Stimulated activated CD4-positive, alpha-beta T cell treated with anti-CD3 and anti-CD28 coated beads, Interleukin-1b, Interleukin-23, amount 100 ng/mL, for 1 hour (primary cell): ENCODE measurements at regions not wholly inside any gene's neighbourhood (a gene's known extent, or its start where the extent isn't known, plus 50 kb on each side); places are given as distances from the start of the nearest gene placed in this dataset.
"Not testable (repeated sequence)": the region's sequence is repeated elsewhere in the genome, so short reads cannot be mapped to it uniquely, and the experiment has no call there.

Source experiments
- DNase-seq, 2 donors: peaks; one replicate each; pipeline ENCODE4 v3.0.0-alpha.2; 2020; ENCODE audit warnings: low read depth in 2 of 2

DNA sequence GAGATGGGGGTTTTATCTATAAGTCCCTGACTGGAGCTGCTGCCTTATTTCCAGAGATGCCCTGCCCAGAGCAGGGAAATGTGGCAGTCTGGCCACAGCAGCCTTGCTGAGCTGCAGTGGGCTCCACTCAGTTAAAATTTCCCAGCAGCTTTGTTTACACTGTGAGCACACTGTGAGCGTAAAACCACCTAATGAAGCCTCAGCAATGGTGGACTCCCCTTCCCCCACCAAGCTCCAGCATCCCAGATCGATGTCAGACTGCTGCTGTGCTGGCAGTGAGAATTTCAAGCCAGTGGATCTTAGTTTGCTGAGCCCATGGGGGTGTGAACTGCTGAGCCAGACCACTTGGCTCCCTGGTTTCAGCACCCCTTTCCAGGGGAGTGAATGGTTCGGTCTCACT lies 208.7 kb upstream of the RAI14 start:
- no peak for DNase-seq

DNA sequence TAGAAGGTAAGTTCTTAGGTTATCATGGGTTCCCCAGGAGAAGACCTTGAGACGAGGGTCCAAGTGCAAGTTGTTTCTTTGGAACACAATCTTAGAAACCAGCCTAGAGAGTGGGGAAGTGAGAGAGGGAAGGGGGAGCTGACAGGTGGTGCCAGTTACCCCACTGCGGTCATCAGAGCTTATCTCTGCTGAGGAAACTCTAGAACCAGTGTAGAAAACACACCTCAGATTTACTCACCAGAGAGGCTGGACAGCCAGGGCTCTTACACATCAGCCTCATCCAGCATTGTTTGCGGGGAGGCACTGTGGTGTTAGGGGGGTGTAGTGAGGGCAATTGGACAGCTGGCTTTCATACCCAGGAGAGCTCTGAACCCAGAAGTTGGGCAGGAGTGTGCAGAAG lies 206.5 kb upstream of the RAI14 start:
- DNase-seq: no peak

DNA sequence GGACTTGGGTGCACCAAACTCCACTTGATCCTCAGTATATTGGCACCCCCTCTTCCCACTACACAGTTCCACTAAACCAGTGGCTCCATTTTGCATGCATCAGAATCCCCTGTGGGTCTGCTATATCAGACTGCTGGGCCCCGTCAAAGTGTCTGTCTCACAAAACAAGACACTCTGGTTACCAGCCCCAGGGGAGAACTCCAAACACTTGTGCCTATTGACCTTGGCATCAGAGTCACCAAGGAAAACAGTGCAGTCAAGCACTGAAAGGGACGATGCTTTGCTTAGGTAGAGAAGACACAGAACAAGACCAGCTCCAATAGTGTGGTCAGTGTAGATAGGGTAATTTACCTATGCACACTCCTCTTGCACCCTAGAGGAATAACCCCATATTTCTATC lies 205.8 kb upstream of the RAI14 start:
- no peak for DNase-seq

DNA sequence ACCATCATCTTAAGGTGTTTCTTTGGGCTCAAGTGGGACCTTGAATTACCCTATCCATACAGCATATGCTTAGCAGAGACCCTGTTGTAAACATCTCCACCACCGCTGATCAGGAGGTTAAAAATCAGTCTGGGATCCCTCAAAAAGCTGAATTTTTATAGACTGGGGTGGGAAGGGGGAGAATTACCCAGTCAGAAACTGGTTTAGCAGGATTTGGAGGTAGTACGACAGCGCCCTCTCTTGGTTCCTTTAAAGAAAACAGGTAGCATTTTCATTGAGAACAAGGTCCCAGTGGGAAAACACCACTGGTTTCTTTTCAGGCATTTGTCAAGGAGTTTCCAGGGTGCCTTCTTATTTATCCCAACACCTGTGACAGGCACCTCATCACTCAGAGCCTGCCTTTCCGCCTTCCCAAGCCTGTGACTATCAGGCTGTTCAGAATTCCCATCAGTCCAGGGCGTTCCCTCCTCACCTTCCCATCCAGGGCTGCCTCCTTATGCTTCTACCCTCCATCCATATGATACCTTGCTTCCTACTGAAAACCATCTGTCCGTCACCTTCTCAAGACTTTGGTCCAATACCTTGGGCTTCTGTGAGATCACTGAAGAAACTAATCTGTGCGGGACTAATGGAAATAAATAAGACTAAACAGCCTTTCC lies 203.8 kb upstream of the RAI14 start:
- no peak for DNase-seq

DNA sequence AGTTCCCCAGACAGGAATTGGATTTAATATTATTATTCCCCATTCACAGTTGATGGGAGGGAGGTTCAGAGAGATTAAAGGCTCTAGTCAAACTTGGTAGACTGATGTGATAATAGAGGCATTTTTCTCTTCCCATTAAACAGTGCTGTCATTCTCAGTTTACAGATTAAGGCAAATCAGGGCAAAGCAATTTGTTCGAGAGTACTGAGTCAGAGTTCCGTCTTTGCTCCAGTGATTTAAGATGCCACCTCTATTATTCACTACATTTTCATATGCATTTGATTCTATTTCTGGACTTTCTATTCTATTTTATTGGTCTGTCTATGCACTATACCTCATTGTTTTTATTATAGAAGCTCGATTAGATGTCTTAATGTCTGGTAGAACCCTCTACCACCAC lies 201.0 kb upstream of the RAI14 start:
- DNase-seq: no peak

DNA sequence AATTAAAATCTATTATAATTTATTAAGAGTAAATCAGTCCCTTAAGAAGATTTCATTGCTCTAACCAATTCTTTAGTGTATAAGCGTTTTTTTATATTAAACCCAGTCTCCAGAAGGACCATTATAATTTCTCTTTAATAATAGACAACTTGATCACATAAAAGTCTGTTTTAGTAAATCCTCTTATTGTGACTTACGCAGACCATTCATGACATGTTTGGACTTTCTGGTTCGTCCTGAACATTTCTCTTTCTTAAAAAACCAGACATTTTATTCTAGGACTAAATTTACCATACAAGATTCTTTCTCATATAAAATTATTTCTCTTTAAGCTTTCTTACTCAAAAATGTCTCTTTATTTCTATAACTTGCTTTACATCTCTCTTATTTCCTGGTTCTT lies 196.2 kb upstream of the RAI14 start:
- no peak for DNase-seq

DNA sequence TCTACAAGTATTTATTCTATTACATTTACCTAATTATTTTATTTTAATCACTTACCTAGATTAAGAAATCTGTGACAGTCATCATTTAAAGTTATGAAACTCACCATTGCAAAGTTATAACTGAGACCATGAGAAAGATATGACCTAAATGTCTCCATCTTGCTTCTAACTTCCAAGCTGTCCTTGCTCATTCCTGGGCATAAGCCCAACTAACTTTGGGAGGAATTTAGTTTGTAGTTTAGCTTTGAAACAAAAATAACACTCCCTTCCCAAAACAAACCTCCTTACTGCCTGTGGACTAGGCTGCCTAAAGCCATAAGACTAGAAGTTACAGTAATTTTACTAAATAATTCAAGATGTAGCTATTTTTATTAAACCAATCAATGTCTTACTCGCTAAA lies 195.6 kb upstream of the RAI14 start:
- no peak for DNase-seq

DNA sequence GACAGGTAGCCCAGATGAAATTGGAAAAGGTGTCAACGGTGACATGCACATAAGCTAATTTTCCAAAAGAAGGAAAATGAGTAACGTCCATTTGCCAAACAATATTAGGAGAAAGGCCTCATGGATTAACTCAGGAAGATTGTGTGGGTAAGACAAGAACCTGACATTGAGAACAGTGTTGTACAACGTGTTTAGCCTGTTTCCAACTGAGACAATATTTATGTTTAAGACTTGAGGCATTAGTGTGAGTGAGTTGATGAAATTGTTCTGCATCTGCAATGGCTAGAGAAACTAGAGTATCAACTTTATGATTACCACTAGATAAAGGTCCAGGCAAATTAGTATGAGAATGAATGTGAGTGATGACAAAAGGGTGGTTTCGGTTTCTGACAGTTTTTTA lies 191.3 kb upstream of the RAI14 start:
- DNase-seq: no peak

DNA sequence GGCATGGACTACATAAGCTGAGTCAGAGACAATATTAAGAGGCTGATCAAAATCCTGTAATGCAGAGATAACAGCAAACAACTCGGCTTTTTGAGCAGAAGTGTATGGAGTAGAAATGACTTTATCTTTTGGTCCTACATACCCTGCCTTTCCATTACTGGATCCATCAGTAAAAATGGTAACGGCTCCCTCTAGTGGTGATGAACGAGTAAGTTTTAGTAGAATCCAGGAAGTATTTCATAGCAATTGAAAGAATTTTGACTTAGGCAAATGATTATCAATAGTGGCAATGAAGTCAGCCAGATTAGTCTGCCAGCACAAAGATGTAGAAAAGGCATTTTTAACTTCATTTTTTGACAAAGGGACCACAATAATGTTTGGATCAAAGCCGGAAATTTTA lies 190.8 kb upstream of the RAI14 start:
- DNase-seq: not testable (repeated sequence)

DNA sequence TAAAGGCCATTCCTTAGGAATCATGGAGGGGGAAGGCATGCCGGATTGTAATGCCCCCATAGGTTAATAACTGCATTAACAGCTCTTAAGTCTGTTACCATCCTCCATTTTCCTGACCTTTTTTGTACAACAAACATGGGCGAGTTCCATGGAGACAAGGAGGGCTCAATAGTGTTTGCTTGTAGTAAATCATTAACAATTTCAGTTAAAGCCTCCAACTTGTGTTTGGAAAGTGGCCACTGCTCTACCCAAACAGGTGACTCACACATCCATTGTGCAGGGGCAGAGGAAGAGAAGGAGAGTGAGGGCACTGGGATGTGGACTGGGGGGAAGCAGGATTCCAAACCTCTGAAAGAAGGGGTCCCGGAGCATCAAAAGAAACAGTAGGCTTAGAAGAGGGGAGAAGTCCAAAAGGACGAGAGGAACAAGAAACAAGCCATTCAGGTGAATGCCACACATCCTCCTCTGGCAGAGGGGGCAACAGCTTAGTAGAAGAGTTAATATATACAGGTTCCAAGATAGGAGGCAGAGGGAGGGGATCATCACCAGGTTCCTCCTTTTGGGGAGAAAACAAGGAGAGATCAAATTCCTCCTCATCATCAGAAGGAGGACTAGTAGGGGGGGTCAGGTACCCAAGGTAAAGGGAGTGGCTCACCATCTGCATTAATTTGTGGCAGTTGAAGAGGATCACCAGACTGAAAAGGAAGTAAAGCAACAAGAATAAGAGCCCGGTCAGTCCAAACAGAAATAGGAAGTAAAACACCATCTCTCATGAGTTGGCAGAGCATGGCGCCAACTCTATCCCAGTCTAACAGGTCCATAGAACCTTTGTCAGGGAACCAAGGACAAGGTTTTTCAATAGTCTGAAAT lies 189.4 kb upstream of the RAI14 start:
- DNase-seq: not testable (repeated sequence)

DNA sequence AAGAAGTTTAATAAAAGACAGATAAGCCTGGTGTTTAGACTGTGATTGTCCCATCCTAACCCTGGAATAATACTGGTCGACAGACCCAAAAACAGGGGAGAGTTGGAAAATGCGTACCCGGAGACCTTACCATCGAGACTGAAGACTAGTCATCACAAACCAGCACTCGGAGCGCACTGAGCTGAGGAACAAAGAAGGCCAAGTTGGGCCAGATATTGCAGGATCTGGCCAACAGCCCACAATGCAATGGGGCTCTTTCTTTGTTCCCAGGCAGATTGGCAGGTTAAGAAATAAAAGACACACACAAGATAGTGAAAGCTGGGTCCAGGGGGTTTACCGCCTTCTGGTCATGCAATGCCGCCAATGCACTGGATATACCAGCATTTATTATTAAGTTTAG lies 188.7 kb upstream of the RAI14 start:
- DNase-seq: no peak

DNA sequence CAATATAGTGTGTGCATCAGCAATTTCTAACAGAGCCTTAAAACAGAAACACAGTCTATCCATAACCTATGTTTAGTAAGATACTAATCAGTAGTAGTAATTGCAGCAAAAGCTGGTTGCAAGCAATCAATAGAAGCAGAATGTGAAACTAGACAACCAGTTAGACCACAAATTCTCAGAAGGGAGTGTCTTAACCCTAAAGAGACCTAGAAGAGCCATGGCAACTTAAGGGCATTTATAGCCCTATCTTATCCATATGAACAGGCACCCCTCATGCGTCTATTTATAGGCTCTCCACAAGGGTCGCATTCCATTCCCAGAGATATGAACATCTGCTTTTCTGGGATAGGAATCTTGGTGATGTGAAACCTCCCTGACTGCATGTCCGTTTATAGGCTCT lies 188.1 kb upstream of the RAI14 start:
- DNase-seq: not testable (repeated sequence)

DNA sequence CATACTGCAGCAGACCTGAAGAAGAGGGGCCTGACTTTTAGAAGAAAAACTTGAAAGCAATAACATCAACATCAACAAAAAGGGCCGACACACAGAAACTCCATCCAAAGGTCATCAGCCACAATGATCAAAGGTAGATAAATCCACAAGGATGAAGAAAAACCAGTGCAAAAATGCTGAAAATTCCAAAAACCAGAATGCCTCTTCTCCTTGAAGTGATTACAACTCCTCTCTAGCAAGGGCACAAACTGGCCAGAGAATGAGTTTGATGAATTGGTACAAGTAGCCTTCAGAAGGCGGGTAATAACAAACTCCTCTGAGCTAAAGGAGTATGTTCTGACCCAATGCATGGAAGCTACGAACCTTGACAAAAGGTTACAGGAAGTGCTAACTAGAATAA lies 186.2 kb upstream of the RAI14 start:
- DNase-seq: no peak

DNA sequence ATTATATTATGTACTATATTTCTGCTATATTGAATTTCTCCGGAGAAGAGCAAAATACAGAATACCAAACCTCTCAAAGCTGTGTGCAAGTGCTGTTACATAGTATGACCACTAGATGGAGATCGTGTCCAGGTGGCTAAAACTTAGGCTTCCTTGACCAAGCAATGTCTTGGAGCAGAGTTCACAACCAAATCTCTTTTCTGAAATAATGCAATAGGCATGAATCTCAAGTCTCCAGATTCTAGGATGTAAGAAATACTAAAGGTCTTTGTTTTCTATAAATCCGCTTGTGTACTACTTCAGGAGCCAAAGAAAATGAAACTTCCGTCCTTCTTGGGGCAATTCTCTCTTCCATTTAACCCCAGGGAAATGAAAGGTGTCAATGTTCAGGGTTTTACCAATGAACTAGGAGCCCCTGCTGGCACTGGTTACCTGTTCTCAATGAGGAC lies 181.5 kb upstream of the RAI14 start:
- DNase-seq: no peak

DNA sequence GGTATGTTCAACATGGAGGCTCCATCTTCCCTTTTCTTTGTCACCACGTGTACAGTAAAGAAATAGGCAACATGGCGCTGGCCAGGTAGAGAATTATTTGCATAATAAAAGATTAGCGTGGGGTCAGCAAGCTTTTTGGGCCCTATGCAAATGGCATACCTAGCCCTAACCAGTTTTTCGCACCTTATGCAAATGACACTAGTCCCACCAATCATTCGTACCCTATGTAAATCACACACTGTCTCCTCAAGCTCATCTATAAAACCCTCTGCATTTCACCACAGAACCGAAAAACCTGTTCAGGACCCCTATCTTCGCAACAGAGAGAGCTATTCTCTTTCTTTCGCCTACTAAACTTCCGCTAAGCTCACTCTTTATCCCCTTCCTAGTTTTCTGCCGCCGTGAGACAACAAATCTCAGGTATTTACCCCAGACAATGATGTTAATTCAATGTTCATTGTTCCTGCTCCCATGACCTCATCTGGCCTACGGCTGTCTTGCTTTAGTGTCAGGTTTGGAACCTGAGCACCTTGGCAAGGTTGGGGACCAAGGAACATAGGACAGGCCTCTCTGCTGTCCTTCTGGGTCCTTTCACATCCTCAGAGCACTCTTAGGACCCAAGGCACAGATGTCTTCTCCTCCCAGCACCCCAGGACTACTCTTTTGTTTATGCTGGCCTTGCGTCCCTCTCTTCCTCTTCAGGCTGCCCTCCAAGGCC lies 180.7 kb upstream of the RAI14 start:
- no peak for DNase-seq

DNA sequence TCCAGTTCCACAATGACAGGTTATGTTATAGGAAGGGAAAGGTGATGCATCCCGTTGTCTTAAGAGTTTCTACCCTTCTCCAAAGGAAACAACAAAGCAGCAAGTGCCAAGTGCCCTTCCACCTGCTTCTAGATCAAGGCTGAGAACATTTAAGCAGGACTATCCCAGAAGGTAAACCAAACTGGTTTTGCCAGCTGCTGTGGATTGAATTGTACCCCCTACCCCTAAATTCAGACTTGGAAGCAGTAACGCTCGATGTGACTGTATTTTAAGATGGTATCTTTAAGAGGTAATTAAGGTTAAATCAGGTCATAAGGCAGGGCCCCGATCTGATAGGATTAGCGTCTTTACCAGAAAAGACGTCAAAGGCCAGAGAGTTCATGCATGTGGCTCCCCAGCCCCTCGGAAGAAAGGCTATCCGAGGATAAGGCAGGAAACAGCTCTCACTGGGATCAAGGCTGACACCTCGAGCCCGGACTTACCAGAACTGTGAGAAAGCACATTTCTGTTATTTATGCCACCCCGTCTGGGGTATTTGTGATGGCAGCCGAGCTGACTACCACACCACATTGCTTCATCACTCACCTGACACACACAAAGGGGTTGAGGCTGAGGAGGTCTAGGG lies 179.1 kb upstream of the RAI14 start:
- no peak for DNase-seq

DNA sequence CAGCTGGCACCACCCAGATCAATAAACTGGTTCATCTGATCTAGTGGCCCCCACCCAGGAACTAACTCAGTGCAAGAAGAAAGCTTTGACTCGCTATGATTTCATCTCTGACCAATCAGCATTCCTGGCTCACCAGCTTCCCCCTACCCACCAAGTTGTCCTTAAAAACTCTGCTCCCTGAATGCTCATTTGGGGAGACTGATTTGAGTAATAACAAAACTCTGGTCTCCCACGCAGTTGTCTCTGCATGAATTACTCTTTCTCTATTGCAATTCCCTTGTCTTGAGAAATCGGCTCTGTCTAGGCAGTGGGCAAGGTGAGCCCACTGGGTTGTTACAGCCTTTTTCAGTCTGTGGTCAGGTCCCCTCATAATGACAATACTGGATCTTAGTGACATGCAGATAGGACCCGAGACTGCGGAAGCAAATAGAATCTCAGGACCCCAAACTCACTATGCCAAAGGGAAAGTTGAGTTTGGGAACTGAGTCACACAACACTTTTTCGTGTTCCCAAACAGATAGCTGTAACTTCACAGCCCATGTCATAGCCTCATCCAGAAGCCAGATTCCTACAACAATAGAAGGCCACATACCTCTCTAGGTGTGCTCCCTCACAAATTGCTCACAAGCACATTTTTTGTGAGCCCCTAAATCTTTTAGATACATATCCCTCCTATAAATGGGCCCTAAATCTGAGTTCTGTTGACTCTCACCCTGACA lies 175.2 kb upstream of the RAI14 start:
- no peak for DNase-seq

DNA sequence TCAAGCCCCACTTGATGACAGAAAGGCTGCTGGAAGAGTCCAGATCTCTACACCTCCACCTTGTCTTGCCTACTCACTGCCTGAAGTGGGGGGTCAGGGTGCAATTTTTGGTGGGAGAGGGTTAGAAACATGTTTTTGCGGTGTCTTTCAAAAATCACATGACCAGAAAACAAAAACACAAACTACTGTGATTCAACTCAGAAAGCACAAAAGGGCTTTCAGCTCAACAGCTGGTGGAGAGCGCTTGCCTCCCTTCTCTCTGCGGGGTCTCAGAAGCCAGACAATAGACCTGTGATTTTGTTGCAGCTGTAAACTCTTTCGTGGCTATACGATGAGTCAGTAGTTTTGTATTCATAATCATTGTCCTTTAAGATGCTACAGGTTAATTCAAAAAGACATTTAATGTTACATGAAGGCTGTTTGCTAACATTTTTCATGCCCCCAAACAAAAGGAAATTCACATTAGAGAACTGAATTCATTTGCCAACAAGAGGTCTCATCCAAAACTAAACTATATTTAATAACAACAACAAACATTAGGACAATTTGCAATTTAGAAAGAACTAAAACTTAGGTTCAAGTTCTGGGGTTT lies 172.6 kb upstream of the RAI14 start:
- DNase-seq: no peak

DNA sequence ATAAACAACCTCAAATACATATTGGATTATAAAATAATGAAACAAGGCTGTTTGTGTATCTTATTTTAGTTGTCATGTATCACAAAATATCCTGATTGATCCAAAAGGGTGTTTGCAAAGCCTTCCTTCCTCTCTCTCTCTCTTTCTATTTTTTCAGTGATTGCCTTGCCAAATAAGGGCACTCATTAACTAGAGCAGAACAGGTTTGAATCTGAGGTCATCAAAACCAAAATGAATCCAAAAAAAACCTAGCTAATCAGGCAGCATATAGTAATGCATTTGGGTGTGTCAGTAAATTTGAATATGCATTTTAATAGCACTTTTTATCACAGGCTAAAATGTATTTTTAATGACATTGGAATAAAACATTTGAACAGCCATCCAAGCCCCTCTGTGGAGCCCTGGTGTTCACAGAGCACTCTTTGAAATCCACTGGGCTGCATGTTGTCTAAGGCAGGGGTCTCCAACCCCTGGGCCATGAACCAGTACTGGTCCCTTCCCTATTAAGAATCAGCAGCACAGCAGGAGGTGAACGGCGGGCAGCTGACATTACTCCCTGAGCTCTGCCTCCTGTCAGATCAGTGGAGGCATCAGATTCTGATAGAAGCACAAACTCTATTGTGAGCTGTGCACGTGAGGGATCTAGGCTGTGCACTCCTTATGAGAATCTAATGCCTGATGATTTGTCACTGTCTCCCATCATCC lies 171.8 kb upstream of the RAI14 start:
- DNase-seq: no peak

DNA sequence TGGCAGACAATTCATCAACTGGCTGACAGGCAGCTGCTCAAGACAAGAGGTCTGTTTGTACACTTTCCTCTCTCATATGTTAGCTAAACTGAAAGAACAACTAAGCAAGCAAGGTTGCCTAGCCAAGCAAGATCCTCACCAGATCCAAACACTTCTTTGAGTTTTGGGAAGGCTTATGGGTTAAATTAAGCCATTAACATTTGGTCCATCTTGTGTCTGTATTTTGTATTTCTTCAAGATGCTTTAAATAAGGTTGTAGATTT lies 170.4 kb upstream of the RAI14 start:
- DNase-seq: no peak
